ENCODE measurements at regions not wholly inside any gene's neighbourhood (a gene's known extent, or its start where the extent isn't known, plus 50 kb on each side); places are given as distances from the start of the nearest gene placed in this dataset.
"Not testable (repeated sequence)": the region's sequence is repeated elsewhere in the genome, so short reads cannot be mapped to it uniquely, and the experiment has no call there.

DNA sequence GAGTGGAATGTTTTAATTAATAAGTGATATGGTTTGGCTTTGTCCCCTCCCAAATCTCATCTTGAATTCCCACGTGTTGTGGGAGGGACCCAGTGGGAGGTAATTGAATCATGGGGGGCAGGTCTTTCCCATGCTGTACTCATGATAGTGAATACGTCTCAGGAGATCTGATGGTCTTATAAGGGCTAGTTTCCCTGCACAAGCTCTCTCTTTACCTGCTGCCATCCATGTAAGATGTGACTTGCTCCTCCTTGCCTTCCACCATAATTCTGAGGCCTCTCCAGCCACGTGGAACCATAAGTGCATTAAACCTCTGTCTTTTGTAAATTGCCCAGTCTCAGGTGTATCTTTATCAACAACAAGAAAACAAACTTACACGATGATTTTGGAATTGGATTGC is 734.5 kb upstream of the BCHE start:
- H3K36me3 Mint-ChIP-seq; H3K27ac Mint-ChIP-seq; H3K27me3 ChIP-seq (ENCODE audit: insufficient read depth, low read length); H3K4me1 ChIP-seq (ENCODE audit: insufficient read depth, low read length); POLR2A ChIA-PET (ENCODE audit: partially characterized antibody); intact Hi-C loops (cut with micrococcal nuclease); CTCF ChIA-PET (ENCODE audit: partially characterized antibody); H3K4me3 ChIP-seq (ENCODE audit: low read length in 2 of 2); H3K9me3 ChIP-seq (ENCODE audit: control insufficient read depth in 1 of 2, low read length in 2 of 2); H3K27ac ChIP-seq (ENCODE audit: low read depth, low read length); H3K36me3 ChIP-seq (ENCODE audit: insufficient read depth, low read length); DNase-seq; H3K9me3 Mint-ChIP-seq; H3K4me3 Mint-ChIP-seq; H3K27me3 Mint-ChIP-seq; H3K4me1 Mint-ChIP-seq: not testable (repeated sequence)

DNA sequence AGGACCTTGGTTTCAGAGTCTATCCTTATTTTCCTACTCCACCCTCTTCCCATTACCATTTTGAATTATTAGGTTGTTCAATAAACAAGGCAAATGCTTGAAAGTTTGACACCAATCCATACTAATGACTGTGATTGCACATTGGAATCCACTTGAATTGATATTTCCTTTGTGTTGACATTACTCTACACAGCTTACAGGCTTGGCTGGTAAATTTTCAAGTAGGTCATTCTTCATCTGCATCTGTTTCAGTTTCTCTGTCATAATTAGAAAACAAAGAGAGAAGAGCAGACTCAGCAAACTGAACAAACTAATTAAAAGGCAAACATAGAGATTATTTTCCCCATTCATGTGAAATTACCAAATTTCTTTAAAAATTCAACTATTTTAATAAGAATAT is 732.9 kb upstream of the BCHE start:
- POLR2A ChIA-PET (ENCODE audit: partially characterized antibody), result no interaction called here
- Mint-ChIP-seq H3K9me3 (peaks cover 0 to 9% (median 4%) of the 10 kb centered on the region in 8 donors), H3K27me3 (no peaks in the 10 kb centered on the region), H3K36me3 (no peaks in the 10 kb centered on the region), H3K27ac (no peak overlapping the region), H3K4me1 (no peaks in the 10 kb centered on the region), H3K4me3 (no peak overlapping the region)
- H3K36me3 ChIP-seq (ENCODE audit: insufficient read depth, low read length), result no peaks in the 10 kb centered on the region
- no peak overlapping the region for H3K4me3 ChIP-seq (ENCODE audit: low read length in 2 of 2)
- H3K4me1 ChIP-seq (ENCODE audit: insufficient read depth, low read length), result no peaks in the 10 kb centered on the region
- CTCF ChIA-PET (ENCODE audit: partially characterized antibody), result no interaction called here
- intact Hi-C loops (cut with micrococcal nuclease), result no loop called here
- H3K9me3 ChIP-seq (ENCODE audit: control insufficient read depth in 1 of 2, low read length in 2 of 2), result no peaks in the 10 kb centered on the region
- no peak for DNase-seq
- no peaks in the 10 kb centered on the region for H3K27me3 ChIP-seq (ENCODE audit: insufficient read depth, low read length)
- H3K27ac ChIP-seq (ENCODE audit: low read depth, low read length), result no peak overlapping the region

- H3K27ac ChIP-seq (ENCODE audit: low read depth, low read length), result no peak overlapping the region
- intact Hi-C loops (cut with micrococcal nuclease), result no loop called here
- CTCF ChIA-PET (ENCODE audit: partially characterized antibody), result no interaction called here
- H3K4me3 ChIP-seq (ENCODE audit: low read length in 2 of 2), result no peak overlapping the region
- H3K4me3 Mint-ChIP-seq, result no peak overlapping the region
- no peaks in the 10 kb centered on the region for H3K4me1 Mint-ChIP-seq
- no peaks in the 10 kb centered on the region for H3K27me3 ChIP-seq (ENCODE audit: insufficient read depth, low read length)
- no peaks in the 10 kb centered on the region for H3K9me3 ChIP-seq (ENCODE audit: control insufficient read depth in 1 of 2, low read length in 2 of 2)
- no peaks in the 10 kb centered on the region for H3K36me3 Mint-ChIP-seq
- no peaks in the 10 kb centered on the region for H3K36me3 ChIP-seq (ENCODE audit: insufficient read depth, low read length)
- no peaks in the 10 kb centered on the region for H3K27me3 Mint-ChIP-seq
- POLR2A ChIA-PET (ENCODE audit: partially characterized antibody), result no interaction called here
- no peaks in the 10 kb centered on the region for H3K4me1 ChIP-seq (ENCODE audit: insufficient read depth, low read length)
- H3K27ac Mint-ChIP-seq, result no peak overlapping the region
- no peak for DNase-seq
- peaks cover 0 to 11% (median 4%) of the 10 kb centered on the region in 8 donors for H3K9me3 Mint-ChIP-seq
Measured at GRCh38 chr3:166569589-166569988, 732.4 kb upstream of the BCHE start.

DNA sequence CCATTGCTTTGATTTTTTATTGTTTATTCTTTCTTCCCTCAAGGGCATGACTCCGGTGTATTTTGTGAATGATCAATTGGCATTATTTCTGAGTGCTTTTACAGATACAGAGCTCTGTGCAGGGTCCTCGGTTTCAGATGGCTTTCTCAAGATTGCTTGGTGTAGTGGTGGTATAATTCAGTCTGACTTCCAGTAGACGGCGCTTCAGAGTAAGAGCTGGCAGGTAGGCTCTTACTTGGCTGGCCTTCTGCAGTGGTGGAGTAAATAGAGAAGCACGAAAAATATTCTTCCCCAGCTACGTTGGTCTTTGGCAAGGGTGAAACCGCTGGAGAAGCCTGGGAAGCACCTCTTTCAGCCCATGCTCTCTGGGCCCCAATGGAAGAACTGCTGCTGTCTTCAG is 723.0 kb upstream of the BCHE start:
- H3K27me3 ChIP-seq (ENCODE audit: insufficient read depth, low read length), result no peaks in the 10 kb centered on the region
- ChIA-PET CTCF (ENCODE audit: partially characterized antibody) (no interaction called here), POLR2A (ENCODE audit: partially characterized antibody) (no interaction called here)
- Mint-ChIP-seq H3K4me1 (no peaks in the 10 kb centered on the region), H3K27ac (no peak overlapping the region), H3K9me3 (peaks cover 0 to 26% (median 13%) of the 10 kb centered on the region in 8 donors), H3K4me3 (no peak overlapping the region), H3K36me3 (no peaks in the 10 kb centered on the region), H3K27me3 (no peaks in the 10 kb centered on the region)
- no peak overlapping the region for H3K4me3 ChIP-seq (ENCODE audit: low read length in 2 of 2)
- no peaks in the 10 kb centered on the region for H3K9me3 ChIP-seq (ENCODE audit: control insufficient read depth in 1 of 2, low read length in 2 of 2)
- H3K27ac ChIP-seq (ENCODE audit: low read depth, low read length), result no peak overlapping the region
- H3K4me1 ChIP-seq (ENCODE audit: insufficient read depth, low read length), result no peaks in the 10 kb centered on the region
- no peak for DNase-seq
- no peaks in the 10 kb centered on the region for H3K36me3 ChIP-seq (ENCODE audit: insufficient read depth, low read length)
- intact Hi-C loops (cut with micrococcal nuclease), result no loop called here

GRCh38 chr3:166556955-166557354 is 719.7 kb upstream of the BCHE start:
- H3K9me3 ChIP-seq (ENCODE audit: control insufficient read depth in 1 of 2, low read length in 2 of 2), result no peaks in the 10 kb centered on the region
- Mint-ChIP-seq H3K9me3 (peaks cover 3 to 26% (median 12%) of the 10 kb centered on the region in 8 donors), H3K36me3 (no peaks in the 10 kb centered on the region), H3K4me3 (no peak overlapping the region), H3K27me3 (no peaks in the 10 kb centered on the region), H3K27ac (no peak overlapping the region), H3K4me1 (no peaks in the 10 kb centered on the region)
- H3K27me3 ChIP-seq (ENCODE audit: insufficient read depth, low read length), result no peaks in the 10 kb centered on the region
- H3K36me3 ChIP-seq (ENCODE audit: insufficient read depth, low read length), result no peaks in the 10 kb centered on the region
- DNase-seq, result no peak
- ChIA-PET POLR2A (ENCODE audit: partially characterized antibody) (no interaction called here), CTCF (ENCODE audit: partially characterized antibody) (no interaction called here)
- H3K4me3 ChIP-seq (ENCODE audit: low read length in 2 of 2), result no peak overlapping the region
- intact Hi-C loops (cut with micrococcal nuclease), result no loop called here
- H3K27ac ChIP-seq (ENCODE audit: low read depth, low read length), result no peak overlapping the region
- no peaks in the 10 kb centered on the region for H3K4me1 ChIP-seq (ENCODE audit: insufficient read depth, low read length)

GRCh38 chr3:166554023-166554422 is 716.8 kb upstream of the BCHE start:
- CTCF ChIA-PET (ENCODE audit: partially characterized antibody), result no interaction called here
- no peak overlapping the region for H3K27ac Mint-ChIP-seq
- H3K36me3 Mint-ChIP-seq, result no peaks in the 10 kb centered on the region
- Histone ChIP-seq H3K4me3 (ENCODE audit: low read length in 2 of 2) (no peak overlapping the region), H3K9me3 (ENCODE audit: control insufficient read depth in 1 of 2, low read length in 2 of 2) (no peaks in the 10 kb centered on the region), H3K27me3 (ENCODE audit: insufficient read depth, low read length) (no peaks in the 10 kb centered on the region), H3K27ac (ENCODE audit: low read depth, low read length) (no peak overlapping the region), H3K36me3 (ENCODE audit: insufficient read depth, low read length) (no peaks in the 10 kb centered on the region), H3K4me1 (ENCODE audit: insufficient read depth, low read length) (no peaks in the 10 kb centered on the region)
- H3K9me3 Mint-ChIP-seq, result peaks cover 3 to 22% (median 8%) of the 10 kb centered on the region in 8 donors
- POLR2A ChIA-PET (ENCODE audit: partially characterized antibody), result no interaction called here
- H3K27me3 Mint-ChIP-seq, result no peaks in the 10 kb centered on the region
- H3K4me3 Mint-ChIP-seq, result no peak overlapping the region
- no peak for DNase-seq
- H3K4me1 Mint-ChIP-seq, result no peaks in the 10 kb centered on the region
- intact Hi-C loops (cut with micrococcal nuclease), result no loop called here

DNA sequence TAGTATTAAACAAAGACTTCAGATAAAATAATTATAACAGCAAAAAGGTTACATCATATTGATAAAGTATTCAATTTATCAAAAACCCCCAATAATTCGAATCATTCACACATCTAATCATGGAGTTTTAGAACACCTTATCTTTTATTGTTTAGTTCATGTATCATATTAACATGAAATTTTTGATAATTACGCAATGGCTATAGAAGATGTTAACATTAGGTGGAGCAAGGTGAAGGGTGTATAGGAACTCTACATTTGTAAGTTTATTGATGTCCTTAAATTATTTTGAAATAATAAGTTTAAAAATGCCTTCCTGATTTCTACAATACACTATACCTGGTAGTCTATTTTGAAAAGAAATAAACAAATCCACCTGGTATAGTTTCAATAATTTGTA is 696.5 kb upstream of the BCHE start:
- Mint-ChIP-seq H3K4me1 (no peaks in the 10 kb centered on the region), H3K36me3 (no peaks in the 10 kb centered on the region), H3K27ac (no peak overlapping the region), H3K9me3 (peaks cover 6 to 30% (median 25%) of the 10 kb centered on the region in 8 donors), H3K4me3 (no peak overlapping the region), H3K27me3 (no peaks in the 10 kb centered on the region)
- Histone ChIP-seq H3K36me3 (ENCODE audit: insufficient read depth, low read length) (no peaks in the 10 kb centered on the region), H3K4me3 (ENCODE audit: low read length in 2 of 2) (no peak overlapping the region), H3K27me3 (ENCODE audit: insufficient read depth, low read length) (no peaks in the 10 kb centered on the region), H3K27ac (ENCODE audit: low read depth, low read length) (no peak overlapping the region), H3K9me3 (ENCODE audit: control insufficient read depth in 1 of 2, low read length in 2 of 2) (no peaks in the 10 kb centered on the region), H3K4me1 (ENCODE audit: insufficient read depth, low read length) (no peaks in the 10 kb centered on the region)
- CTCF ChIA-PET (ENCODE audit: partially characterized antibody), result no interaction called here
- no peak for DNase-seq
- intact Hi-C loops (cut with micrococcal nuclease), result no loop called here
- POLR2A ChIA-PET (ENCODE audit: partially characterized antibody), result no interaction called here

- Histone ChIP-seq H3K4me3 (ENCODE audit: low read length in 2 of 2) (no peak overlapping the region), H3K36me3 (ENCODE audit: insufficient read depth, low read length) (no peaks in the 10 kb centered on the region), H3K27ac (ENCODE audit: low read depth, low read length) (no peak overlapping the region), H3K27me3 (ENCODE audit: insufficient read depth, low read length) (no peaks in the 10 kb centered on the region), H3K4me1 (ENCODE audit: insufficient read depth, low read length) (no peaks in the 10 kb centered on the region), H3K9me3 (ENCODE audit: control insufficient read depth in 1 of 2, low read length in 2 of 2) (no peaks in the 10 kb centered on the region)
- Mint-ChIP-seq H3K4me3 (no peak overlapping the region), H3K4me1 (no peaks in the 10 kb centered on the region), H3K27ac (no peak overlapping the region), H3K9me3 (peaks cover 3 to 21% (median 17%) of the 10 kb centered on the region in 8 donors), H3K36me3 (no peaks in the 10 kb centered on the region), H3K27me3 (no peaks in the 10 kb centered on the region)
- CTCF ChIA-PET (ENCODE audit: partially characterized antibody), result no interaction called here
- intact Hi-C loops (cut with micrococcal nuclease), result no loop called here
- no peak for DNase-seq
- POLR2A ChIA-PET (ENCODE audit: partially characterized antibody), result no interaction called here
Measured at GRCh38 chr3:166531730-166532129, 694.5 kb upstream of the BCHE start.
